ENCODE measurements at regions not wholly inside any gene's neighbourhood (a gene's known extent, or its start where the extent isn't known, plus 50 kb on each side); places are given as distances from the start of the nearest gene placed in this dataset.

DNA sequence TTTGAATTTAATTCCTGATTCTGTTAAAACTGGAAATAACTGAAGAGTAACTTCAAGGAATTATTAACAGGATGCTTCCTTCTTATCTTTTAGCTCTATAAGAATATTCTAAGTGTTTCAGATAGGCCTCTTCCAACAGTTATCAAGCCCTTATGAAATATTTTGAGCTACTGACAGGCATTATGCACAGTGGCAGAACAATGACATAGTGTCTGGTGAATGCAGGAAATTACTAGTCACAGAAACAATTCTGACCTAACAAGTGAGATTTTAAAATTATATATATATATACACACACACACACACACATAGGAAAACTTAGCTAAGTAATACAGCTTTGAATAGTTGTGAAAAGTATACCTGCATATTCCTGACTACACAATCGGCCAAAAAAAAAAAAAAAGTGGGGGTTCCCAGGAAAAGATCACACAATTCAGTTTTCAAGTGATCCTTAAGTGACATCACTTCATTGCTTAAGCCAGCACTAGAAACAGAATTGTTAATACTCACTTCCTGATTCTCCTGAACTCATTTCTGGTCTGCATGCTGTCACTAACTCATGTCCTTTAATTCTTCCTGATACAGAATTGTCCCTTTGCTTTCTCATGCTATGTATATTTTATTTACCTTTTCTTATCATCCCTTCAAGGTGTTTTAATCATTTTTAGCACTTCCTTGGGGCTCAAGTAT is 77.3 kb downstream of the SLC25A46 start:
- Histone ChIP-seq H3K9me3 (ENCODE audit: insufficient read depth in 2 of 2, low read depth in 1 of 2, low read length in 1 of 2) (no peaks in the 10 kb centered on the region), H3K23ac (ENCODE audit: insufficient read length) (no peak overlapping the region), H3K23me2 (ENCODE audit: low read depth, low read length) (no peaks in the 10 kb centered on the region), H3K9ac (replicated peaks in 1 of 4; ENCODE audit: extremely low read depth in 1 of 4, low read depth in 3 of 4, low read length in 3 of 4) (no peak overlapping the region), H4K91ac (replicated peaks; ENCODE audit: insufficient read length, low read length) (no peak overlapping the region), H4K20me1 (replicated peaks in 1 of 2; ENCODE audit: control insufficient read depth in 1 of 2, insufficient read depth in 2 of 2, low read length in 2 of 2) (no peaks in the 10 kb centered on the region), H2BK120ac (replicated peaks; ENCODE audit: low read depth, low read length) (no peak overlapping the region), H3K4me2 (ENCODE audit: insufficient read depth in 1 of 2, low read depth in 2 of 2, low read length in 2 of 2) (no peak overlapping the region), H3K56ac (replicated peaks; ENCODE audit: insufficient read length, low read depth, low read length) (no peak overlapping the region), H3K14ac (ENCODE audit: insufficient read length) (no peak overlapping the region), H3K27ac (ENCODE audit: low read depth, low read length) (no peak overlapping the region), H3K36me3 (ENCODE audit: control insufficient read depth in 2 of 4, insufficient read depth in 4 of 4, low read length in 3 of 4) (no peaks in the 10 kb centered on the region), H2AK5ac (ENCODE audit: low read depth, low read length) (no peak overlapping the region), H3K27me3 (replicated peaks in 1 of 4; ENCODE audit: control insufficient read depth in 3 of 4, extremely low read depth in 1 of 4, insufficient read depth in 3 of 4, low read length in 3 of 4) (no peaks in the 10 kb centered on the region), H2AFZ (ENCODE audit: low read length) (no peak overlapping the region), H3K4me1 (replicated peaks in 1 of 4; ENCODE audit: control insufficient read depth in 3 of 4, insufficient read depth in 4 of 4, low read length in 3 of 4) (no peaks in the 10 kb centered on the region), H2BK15ac (ENCODE audit: low read length) (no peak overlapping the region), H2BK5ac (ENCODE audit: low read depth, low read length) (no peak overlapping the region), H4K5ac (ENCODE audit: insufficient read length, low read depth, low read length) (no peak overlapping the region), H3K4ac (replicated peaks; ENCODE audit: insufficient read length, low read depth, low read length) (no peak overlapping the region), H2BK12ac (ENCODE audit: low read depth, low read length) (no peak overlapping the region), H4K8ac (ENCODE audit: extremely low read depth, insufficient read depth, low read length) (no peak overlapping the region), H2BK20ac (ENCODE audit: low read length) (no peak overlapping the region), H3K79me2 (ENCODE audit: control insufficient read depth in 1 of 2, insufficient read depth in 2 of 2, low read length in 2 of 2) (no peaks in the 10 kb centered on the region), H3K79me1 (ENCODE audit: low read depth, low read length) (no peaks in the 10 kb centered on the region), H3K18ac (ENCODE audit: extremely low read depth, low read length) (no peak overlapping the region), H3K4me3 (ENCODE audit: extremely low read depth in 1 of 4, insufficient read depth in 2 of 4, low read depth in 3 of 4, low read length in 4 of 4) (no peak overlapping the region)
- DNase-seq (ENCODE audit: low read depth in 1 of 2, low spot score in 2 of 2) = no peak
- no peak for FAIRE-seq
- TF ChIP-seq CEBPB (IDR thresholded peaks at IDR 0.05; ENCODE audit: low read depth, low read length) (no peak), HDAC2 (IDR thresholded peaks at IDR 0.05; ENCODE audit: borderline replicate concordance in 1 of 2, low read depth in 2 of 2, low read length in 2 of 2) (no peak), KDM5A (IDR thresholded peaks at IDR 0.05; ENCODE audit: low read length) (no peak), GTF2F1 (IDR thresholded peaks at IDR 0.05; ENCODE audit: borderline replicate concordance, low read depth, low read length) (no peak), SIRT6 (IDR thresholded peaks at IDR 0.05; ENCODE audit: low read length) (no peak), ATF2 (IDR thresholded peaks at IDR 0.05; ENCODE audit: low read length) (no peak), TCF12 (IDR thresholded peaks at IDR 0.05; ENCODE audit: low read depth, low read length) (no peak), SUZ12 (IDR thresholded peaks at IDR 0.05; ENCODE audit: low read length) (no peak), RBBP5 (IDR thresholded peaks at IDR 0.05; ENCODE audit: borderline replicate concordance, low read depth, low read length) (no peak), EZH2 (IDR thresholded peaks at IDR 0.05; ENCODE audit: low read depth, low read length, severe bottlenecking) (no peak)
- POLR2A ChIA-PET (ENCODE audit: partially characterized antibody) = no interaction called here
- CTCF ChIA-PET (ENCODE audit: partially characterized antibody) = no interaction called here
- WGBS, 2 experiments (ENCODE audit: extremely low coverage in 1 of 2, insufficient coverage in 1 of 2, insufficient read length in 1 of 2, insufficient replicate concordance in 2 of 2, low coverage in 1 of 2, low lambda C conversion rate in 2 of 2, missing lambda C conversion rate in 1 of 2) = 92% methylated on average over 1 of the region's 1 CpG; no CpG with 5 or more reads in 1 of the 2 experiments
